Activated CD8-positive, alpha-beta memory T cell treated with anti-CD3 and anti-CD28 coated beads for 1 hour (primary cell): ENCODE measurements at regions not wholly inside any gene's neighbourhood (a gene's known extent, or its start where the extent isn't known, plus 50 kb on each side); places are given as distances from the start of the nearest gene placed in this dataset.

Experiments
- DNase-seq, 2 donors: peaks; one replicate each; pipeline ENCODE4 v3.0.0-alpha.2; 2020; ENCODE audit warnings: low read depth in 1 of 2; ENCODE audit errors: extremely low read depth in 1 of 2

- DNase-seq = no peak
These were observed 2253.1 kb upstream of the C9orf72 start for GRCh38 chr9:29826421-29826820.

- no peak for DNase-seq
These were observed 2257.5 kb upstream of the C9orf72 start for GRCh38 chr9:29830821-29831220.

GRCh38 chr9:29838491-29839020 is 2265.3 kb upstream of the C9orf72 start:
- DNase-seq = no peak

- no peak for DNase-seq
These were observed 2271.0 kb upstream of the C9orf72 start for GRCh38 chr9:29844251-29844650.

- no peak for DNase-seq
These were observed 2277.4 kb upstream of the C9orf72 start for GRCh38 chr9:29850664-29851063.

- no peak for DNase-seq
These were observed 2288.5 kb upstream of the C9orf72 start for GRCh38 chr9:29861803-29862202.

GRCh38 chr9:29865764-29866313 is 2292.6 kb upstream of the C9orf72 start:
- no peak for DNase-seq

GRCh38 chr9:29866556-29866955 is 2293.3 kb upstream of the C9orf72 start:
- DNase-seq = no peak

- DNase-seq = no peak
These were observed 2300.3 kb upstream of the C9orf72 start for GRCh38 chr9:29873579-29873978.

- DNase-seq = no peak
These were observed 2302.3 kb upstream of the C9orf72 start for GRCh38 chr9:29875547-29875946.

GRCh38 chr9:29882767-29883166 is 2309.5 kb upstream of the C9orf72 start:
- DNase-seq = no peak

- no peak for DNase-seq
These were observed 2332.8 kb upstream of the C9orf72 start for GRCh38 chr9:29906065-29906464.

GRCh38 chr9:29928072-29928471 is 2354.8 kb upstream of the C9orf72 start:
- DNase-seq = no peak

GRCh38 chr9:29939559-29939958 is 2366.3 kb upstream of the C9orf72 start:
- DNase-seq = no peak

GRCh38 chr9:29945012-29945411 is 2371.7 kb upstream of the C9orf72 start:
- no peak for DNase-seq

- no peak for DNase-seq
These were observed 2385.2 kb upstream of the C9orf72 start for GRCh38 chr9:29958469-29958868.

- DNase-seq = no peak
These were observed 2392.6 kb upstream of the C9orf72 start for GRCh38 chr9:29965834-29966233.

GRCh38 chr9:29966247-29966646 is 2393.0 kb upstream of the C9orf72 start:
- no peak for DNase-seq

- no peak for DNase-seq
These were observed 2395.6 kb upstream of the C9orf72 start for GRCh38 chr9:29968831-29969230.

GRCh38 chr9:29969408-29969807 is 2396.1 kb upstream of the C9orf72 start:
- DNase-seq = no peak

GRCh38 chr9:29969856-29970647 is 2396.8 kb upstream of the C9orf72 start:
- no peak for DNase-seq

- no peak for DNase-seq
These were observed 2400.9 kb upstream of the C9orf72 start for GRCh38 chr9:29974197-29974596.
